ENCODE measurements at regions not wholly inside any gene's neighbourhood (a gene's known extent, or its start where the extent isn't known, plus 50 kb on each side); places are given as distances from the start of the nearest gene placed in this dataset.

DNA sequence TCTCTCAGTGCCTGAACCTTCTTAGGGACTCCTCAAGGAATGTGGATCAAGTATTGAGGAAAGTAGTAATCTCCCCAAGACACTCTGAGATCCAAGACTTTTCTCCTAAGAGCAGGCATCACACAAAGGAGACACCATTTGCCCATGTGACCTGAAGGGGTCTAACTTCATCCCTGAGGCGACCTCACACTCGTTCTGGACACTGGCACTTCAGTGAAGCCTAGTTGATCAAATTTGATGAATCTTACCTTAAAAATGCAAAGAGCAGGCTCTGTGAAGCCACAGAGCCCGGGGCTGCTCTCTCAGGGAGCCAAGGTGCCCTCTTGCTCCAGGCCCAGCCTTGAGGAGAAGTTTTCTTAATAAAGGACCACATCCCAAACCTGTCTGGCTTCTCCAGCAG is 64.3 kb downstream of the SCN11A start:
- H3K27me3 ChIP-seq (ENCODE audit: insufficient read depth, low read depth): no peaks in the 10 kb centered on the region
- H3K4me1 ChIP-seq (ENCODE audit: low read depth, poor library complexity, severe bottlenecking): no peaks in the 10 kb centered on the region
- H2AFZ ChIP-seq (ENCODE audit: low read depth): no peak overlapping the region
- H3K27ac ChIP-seq: no peak overlapping the region
- H3K36me3 ChIP-seq (ENCODE audit: insufficient read depth): no peaks in the 10 kb centered on the region
- no peak overlapping the region for H3K4me3 ChIP-seq (IDR thresholded peaks at IDR 0.05; ENCODE audit: insufficient read depth, low read depth, low read length)
- H4K20me1 ChIP-seq (ENCODE audit: insufficient read depth): no peaks in the 10 kb centered on the region
- TF ChIP-seq, protein P1, sequence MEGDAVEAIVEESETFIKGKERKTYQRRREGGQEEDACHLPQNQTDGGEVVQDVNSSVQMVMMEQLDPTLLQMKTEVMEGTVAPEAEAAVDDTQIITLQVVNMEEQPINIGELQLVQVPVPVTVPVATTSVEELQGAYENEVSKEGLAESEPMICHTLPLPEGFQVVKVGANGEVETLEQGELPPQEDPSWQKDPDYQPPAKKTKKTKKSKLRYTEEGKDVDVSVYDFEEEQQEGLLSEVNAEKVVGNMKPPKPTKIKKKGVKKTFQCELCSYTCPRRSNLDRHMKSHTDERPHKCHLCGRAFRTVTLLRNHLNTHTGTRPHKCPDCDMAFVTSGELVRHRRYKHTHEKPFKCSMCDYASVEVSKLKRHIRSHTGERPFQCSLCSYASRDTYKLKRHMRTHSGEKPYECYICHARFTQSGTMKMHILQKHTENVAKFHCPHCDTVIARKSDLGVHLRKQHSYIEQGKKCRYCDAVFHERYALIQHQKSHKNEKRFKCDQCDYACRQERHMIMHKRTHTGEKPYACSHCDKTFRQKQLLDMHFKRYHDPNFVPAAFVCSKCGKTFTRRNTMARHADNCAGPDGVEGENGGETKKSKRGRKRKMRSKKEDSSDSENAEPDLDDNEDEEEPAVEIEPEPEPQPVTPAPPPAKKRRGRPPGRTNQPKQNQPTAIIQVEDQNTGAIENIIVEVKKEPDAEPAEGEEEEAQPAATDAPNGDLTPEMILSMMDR (conservative IDR thresholded peaks at IDR 0.05; ENCODE audit: low read depth, low read length): no peak
- H3K79me2 ChIP-seq (ENCODE audit: insufficient read depth, low read depth): no peaks in the 10 kb centered on the region
- no peak overlapping the region for H3K9ac ChIP-seq
- H3K4me2 ChIP-seq: no peak overlapping the region

DNA sequence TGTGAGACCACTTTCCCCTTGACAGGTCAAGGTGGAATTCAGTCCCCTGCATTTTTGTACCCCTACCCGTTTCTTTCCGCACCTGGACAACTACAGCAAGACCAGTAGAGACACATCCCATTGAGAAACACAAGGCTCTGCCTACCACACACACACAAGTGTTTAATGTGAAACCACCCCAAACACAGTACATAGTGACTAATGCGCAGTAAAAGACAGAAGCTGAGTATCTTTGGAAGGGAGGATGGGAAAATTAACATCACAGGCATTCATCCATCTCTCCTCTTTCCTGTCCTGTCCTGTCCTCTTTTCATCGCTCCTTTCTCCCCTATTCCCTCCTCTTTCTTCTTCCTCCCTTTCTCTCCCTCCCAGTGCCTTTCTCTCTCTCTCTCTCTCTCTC is 64.8 kb downstream of the SCN11A start:
- Histone ChIP-seq H3K79me2 (ENCODE audit: insufficient read depth, low read depth) (no peaks in the 10 kb centered on the region), H3K4me1 (ENCODE audit: low read depth, poor library complexity, severe bottlenecking) (no peaks in the 10 kb centered on the region), H2AFZ (ENCODE audit: low read depth) (no peak overlapping the region), H3K36me3 (ENCODE audit: insufficient read depth) (no peaks in the 10 kb centered on the region), H3K27ac (no peak overlapping the region), H3K4me2 (no peak overlapping the region), H3K4me3 (IDR thresholded peaks at IDR 0.05; ENCODE audit: insufficient read depth, low read depth, low read length) (no peak overlapping the region), H3K9ac (no peak overlapping the region), H4K20me1 (ENCODE audit: insufficient read depth) (no peaks in the 10 kb centered on the region), H3K27me3 (ENCODE audit: insufficient read depth, low read depth) (no peaks in the 10 kb centered on the region)
- TF ChIP-seq, protein P1 (conservative IDR thresholded peaks at IDR 0.05; ENCODE audit: low read depth, low read length): no peak

DNA sequence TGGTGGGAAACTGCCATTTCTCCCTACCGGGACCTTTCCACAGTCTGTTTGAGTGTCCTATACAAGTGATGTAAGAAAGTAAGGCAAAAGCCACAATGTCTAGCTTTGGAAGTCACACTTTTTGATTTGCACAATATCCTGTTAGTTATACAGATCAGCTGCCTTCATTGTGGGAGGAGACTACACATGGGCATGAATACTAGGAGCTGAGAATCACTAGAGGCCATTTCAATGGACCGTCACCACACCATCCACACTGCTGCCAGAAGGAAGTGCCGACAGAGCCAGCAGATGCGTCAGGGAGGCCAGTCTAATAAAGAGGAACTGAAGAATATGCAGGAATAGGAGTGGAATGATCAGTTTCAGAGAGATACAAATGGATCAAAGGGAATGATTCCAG is 65.8 kb downstream of the SCN11A start:
- H3K27ac ChIP-seq: no peak overlapping the region
- no peak overlapping the region for H3K4me2 ChIP-seq
- TF ChIP-seq, protein P1 (conservative IDR thresholded peaks at IDR 0.05; ENCODE audit: low read depth, low read length): no peak

DNA sequence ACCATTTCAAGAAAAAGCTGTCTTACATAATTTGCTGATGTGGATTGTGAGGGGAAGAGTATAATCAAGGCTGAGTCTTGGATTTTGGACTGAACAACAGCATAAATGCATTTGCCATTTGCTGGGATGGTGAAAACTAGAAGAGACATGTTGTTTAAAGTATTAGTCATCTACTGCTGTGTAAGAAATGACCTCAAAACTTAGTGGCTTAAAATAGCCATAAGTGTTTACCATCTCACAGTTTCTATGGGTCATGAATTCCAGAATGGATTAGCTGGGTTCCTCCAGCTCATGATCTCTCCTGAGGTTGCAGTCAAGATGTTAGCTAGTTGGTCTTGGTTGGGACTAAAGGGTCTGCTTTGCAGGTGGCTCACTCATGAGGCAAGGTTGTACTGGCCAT is 66.2 kb downstream of the SCN11A start:
- Histone ChIP-seq H3K27me3 (ENCODE audit: insufficient read depth, low read depth) (no peaks in the 10 kb centered on the region), H2AFZ (ENCODE audit: low read depth) (no peak overlapping the region), H3K27ac (no peak overlapping the region), H3K79me2 (ENCODE audit: insufficient read depth, low read depth) (no peaks in the 10 kb centered on the region), H3K4me1 (ENCODE audit: low read depth, poor library complexity, severe bottlenecking) (no peaks in the 10 kb centered on the region), H4K20me1 (ENCODE audit: insufficient read depth) (no peaks in the 10 kb centered on the region), H3K4me3 (IDR thresholded peaks at IDR 0.05; ENCODE audit: insufficient read depth, low read depth, low read length) (no peak overlapping the region), H3K4me2 (no peak overlapping the region), H3K36me3 (ENCODE audit: insufficient read depth) (no peaks in the 10 kb centered on the region), H3K9ac (no peak overlapping the region)
- TF ChIP-seq, protein P1 (conservative IDR thresholded peaks at IDR 0.05; ENCODE audit: low read depth, low read length): no peak

More for the DNA sequence above, 65.8 kb downstream of the SCN11A start:
- H3K36me3 ChIP-seq (ENCODE audit: insufficient read depth): no peaks in the 10 kb centered on the region
- no peaks in the 10 kb centered on the region for H3K79me2 ChIP-seq (ENCODE audit: insufficient read depth, low read depth)
- no peak overlapping the region for H2AFZ ChIP-seq (ENCODE audit: low read depth)
- H3K9ac ChIP-seq: no peak overlapping the region
- H3K27me3 ChIP-seq (ENCODE audit: insufficient read depth, low read depth): no peaks in the 10 kb centered on the region
- no peaks in the 10 kb centered on the region for H3K4me1 ChIP-seq (ENCODE audit: low read depth, poor library complexity, severe bottlenecking)
- H4K20me1 ChIP-seq (ENCODE audit: insufficient read depth): no peaks in the 10 kb centered on the region
- H3K4me3 ChIP-seq (IDR thresholded peaks at IDR 0.05; ENCODE audit: insufficient read depth, low read depth, low read length): no peak overlapping the region
